Lung microvascular endothelial cell (primary cell): ENCODE measurements at regions not wholly inside any gene's neighbourhood (a gene's known extent, or its start where the extent isn't known, plus 50 kb on each side); places are given as distances from the start of the nearest gene placed in this dataset.
A peak's percentile ranks its signal among the peaks of the same experiment; 100 is the strongest.
"Not testable (repeated sequence)": the region's sequence is repeated elsewhere in the genome, so short reads cannot be mapped to it uniquely, and the experiment has no call there.

Experiments
- DNase-seq, 2 donors: peaks; one replicate each; pipeline versions ENCODE4 v3.0.0 to v3.0.0-alpha.2; 2010; ENCODE audit warnings: low read depth in 2 of 2

DNA sequence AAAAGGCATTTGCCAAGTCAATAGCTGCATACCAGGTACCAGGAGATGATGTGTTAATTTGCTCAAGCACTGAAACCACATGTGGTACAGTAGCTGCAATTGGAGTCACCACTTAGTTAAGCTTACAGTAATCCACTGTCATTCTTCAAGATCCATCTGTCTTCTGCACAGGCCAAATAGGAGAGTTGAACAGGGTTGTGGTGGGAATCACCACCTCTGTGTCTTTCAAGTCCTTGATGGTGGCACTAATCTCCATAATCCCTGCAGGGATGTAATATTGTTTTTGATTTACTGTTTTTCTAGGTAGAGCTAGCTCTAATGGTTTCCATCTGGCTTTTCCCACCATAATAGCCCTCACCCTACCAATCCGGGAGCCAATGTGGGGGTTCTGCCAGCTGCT, 91.9 kb downstream of the FCRL5 start:
- DNase-seq, result no peak

DNA sequence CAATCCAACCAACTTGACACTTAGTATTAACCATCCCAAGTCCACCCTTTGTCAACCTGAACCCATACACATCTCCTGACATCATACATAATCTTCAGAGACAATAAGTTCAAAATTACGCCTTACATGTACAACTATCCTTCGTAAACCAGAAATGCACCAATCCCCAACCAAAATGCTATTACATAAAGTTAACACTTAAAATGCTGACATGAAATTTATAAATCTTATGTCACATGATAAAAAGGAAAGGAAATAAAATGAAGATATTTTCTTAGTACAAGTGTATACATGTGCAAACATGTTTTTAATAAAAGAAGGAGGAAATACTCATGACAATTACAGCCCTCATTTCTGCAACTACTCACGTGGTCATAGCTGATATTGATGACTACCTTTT, 95.0 kb downstream of the FCRL5 start:
- no peak for DNase-seq

DNA sequence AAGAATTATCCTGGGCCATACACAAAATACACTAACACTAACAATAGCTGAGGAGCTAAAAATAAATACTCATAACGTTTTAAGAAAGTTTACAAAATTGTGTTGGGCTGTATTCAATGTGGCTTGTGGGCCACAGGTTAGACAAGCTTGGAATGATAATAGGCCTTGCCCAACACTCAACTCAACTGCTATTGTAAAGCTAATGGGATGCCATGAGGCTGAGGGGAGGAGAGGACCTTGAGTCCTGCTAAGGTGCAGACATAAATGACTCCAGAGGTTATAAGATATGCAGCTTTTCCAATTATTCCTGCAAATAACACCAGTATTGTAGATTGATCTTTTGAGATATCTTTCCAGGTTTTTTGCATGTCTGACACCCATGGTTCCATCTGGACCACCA, 97.0 kb downstream of the FCRL5 start:
- no peak for DNase-seq

DNA sequence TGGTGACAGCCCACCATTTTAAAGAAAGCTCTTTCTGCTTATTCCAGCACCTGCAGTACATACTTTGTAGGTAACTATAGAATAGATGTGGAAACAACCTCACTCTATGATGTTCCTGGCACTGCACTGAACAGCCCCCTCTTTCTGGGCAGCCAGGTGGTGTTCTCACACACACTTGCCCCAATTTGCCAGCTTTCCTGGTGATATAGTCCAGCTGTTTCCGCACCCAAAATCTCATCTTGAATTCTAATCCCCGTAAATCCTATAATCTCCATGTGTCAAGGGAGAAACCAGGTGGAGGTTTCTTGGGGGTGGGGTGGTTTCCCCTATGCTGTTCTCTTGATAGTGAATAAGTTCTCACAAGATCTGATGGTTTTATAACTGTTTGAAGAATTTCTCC, 102.2 kb downstream of the FCRL5 start:
- DNase-seq, result no peak

DNA sequence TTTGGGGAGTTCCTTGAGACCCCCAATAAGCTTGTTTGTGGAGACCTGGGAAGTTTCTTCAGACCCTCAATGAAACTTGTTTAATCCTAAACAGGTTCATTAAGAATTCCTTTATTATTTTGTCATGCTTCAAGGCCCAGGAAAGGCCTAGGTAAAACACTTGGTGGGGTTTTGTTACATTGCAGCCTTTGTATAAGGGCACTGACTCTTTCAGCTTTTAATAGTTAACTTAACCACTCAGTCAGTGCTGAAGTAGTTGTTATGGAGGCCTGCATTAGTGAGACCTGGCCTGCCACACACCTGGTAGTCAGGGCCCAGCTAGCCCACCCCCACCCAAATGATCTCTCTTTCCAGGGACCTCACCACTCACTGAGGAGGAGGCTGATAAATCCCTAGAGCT, 103.7 kb downstream of the FCRL5 start:
- no peak for DNase-seq

DNA sequence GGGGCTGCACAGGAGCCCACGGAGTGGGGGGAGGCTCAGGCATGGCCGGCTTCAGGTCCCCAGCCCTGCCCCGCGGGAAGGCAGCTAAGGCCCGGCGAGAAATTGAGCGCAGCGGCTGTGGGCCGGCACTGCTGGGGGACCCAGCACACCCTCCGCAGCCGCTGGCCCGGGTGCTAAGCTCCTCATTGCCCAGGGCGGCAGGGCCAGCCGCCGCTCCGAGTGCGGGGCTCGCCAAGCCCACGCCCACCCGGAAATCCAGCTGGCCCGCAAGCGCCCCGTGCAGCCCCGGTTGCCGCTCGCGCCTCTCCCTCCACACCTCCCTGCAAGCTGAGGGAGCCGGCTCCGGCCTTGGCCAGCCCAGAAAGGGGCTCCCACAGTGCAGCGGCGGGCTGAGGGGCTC, 106.0 kb downstream of the FCRL5 start:
- not testable (repeated sequence) for DNase-seq

DNA sequence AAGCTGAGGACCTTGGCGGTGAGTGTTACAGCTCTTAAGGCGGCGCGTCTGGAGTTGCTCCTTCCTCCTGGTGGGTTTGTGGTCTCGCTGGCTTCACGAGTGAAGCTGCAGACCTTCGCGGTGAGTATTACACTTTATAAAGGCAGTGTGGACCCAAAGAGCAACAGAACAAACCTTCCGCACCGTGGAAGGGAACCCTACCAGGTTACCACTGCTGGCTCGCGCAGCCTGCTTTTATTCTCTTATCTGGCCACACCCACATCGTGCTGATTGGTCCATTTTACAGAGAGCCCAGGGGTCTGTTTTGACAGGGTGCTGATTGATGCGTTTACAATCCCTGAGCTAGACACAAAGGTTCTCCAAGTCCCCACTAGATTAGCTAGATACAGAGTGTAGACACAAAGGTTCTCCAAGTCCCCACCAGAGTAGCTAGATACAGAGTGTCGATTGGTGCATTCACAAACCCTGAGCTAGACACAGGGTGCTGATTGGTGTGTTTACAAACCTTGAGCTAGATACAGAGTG, 106.6 kb downstream of the FCRL5 start:
- not testable (repeated sequence) for DNase-seq

DNA sequence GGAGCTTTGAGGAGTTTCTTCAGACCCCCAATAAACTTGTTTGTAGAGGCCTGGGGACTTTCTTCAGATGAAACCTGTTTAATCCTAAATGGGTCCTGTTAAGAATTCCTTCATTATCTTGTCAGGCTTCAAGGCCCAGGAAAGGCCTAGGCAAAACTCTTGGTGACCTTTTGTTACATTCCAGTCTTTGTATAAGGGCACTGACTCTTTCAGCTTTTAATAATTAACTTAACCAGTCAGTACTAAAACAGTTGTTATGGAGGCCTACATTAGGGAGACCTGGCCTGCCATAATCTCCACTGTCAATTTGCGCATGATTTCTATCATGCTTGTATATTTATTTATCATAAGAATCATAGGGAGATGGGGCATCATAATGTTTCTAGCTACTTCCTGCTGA, 110.2 kb downstream of the FCRL5 start:
- DNase-seq, result no peak

DNA sequence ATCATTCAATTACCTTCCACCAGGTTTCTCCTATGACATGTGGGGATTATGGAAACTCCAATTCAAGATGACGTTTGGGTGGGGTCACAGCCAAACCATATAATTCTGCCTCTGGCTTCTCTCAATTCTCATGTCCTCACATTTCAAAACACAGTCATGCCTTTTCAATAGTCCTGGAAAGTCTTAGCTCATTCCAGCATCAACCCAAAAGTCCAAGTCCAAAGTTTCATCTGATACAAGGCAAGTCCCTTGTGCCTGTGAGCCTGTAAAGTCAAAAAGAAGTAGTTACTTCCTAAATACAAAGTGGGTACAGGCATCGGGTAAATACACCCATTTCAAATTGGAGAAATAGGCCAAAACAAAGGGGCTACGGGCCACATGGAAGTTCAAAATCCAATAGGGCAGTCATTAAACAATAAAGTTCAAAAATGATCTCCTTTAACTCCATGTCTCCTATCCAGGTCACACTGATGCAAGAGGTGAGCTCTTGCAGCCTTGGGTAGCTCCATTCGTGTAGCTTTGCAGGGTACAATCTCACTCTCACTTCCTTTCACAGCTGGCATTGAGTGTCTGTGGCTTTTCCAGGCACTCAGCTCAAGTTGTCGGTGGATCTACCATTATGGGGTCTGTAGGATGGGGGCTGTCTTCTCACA, 112.9 kb downstream of the FCRL5 start:
- no peak for DNase-seq

DNA sequence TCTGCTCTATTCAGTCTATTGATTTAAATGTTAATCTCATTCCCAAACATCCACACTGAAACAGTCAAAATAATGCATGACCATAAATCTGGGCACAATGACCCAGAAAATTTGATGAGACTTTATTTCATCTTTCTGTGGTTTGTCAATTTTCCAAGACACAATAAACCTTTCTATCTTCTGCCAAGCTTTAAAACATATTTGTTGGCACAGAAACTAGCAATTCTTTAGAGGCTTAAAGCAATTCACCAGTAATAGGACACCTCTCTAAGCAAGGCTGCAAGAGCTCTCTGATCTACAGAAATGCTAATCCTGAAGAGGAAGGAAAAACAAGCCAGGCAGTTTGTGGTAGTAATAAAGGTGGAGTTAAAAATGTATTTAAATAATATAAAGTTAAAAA, 113.7 kb downstream of the FCRL5 start:
- DNase-seq, result no peak

DNA sequence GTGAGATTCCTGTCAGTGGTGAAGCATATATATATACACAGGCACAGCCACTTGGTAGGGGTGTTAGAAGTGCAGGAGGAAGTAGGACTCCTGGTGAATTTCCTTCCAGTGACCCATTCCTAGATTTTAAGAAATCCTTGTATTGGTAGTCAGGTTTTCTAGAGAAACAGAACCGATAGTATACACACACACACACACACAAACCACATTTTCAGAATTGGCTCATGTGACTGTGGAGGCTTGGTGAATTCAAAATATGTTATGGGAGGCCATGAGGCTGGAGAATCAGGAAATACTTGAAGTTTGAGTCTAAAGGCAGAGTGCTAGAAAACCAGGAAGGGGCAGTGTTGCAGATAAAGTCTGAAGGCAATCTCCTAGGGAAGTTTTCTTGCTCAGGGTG, 114.2 kb downstream of the FCRL5 start:
- peak in 1 of 2 donors; percentile 61 for DNase-seq

DNA sequence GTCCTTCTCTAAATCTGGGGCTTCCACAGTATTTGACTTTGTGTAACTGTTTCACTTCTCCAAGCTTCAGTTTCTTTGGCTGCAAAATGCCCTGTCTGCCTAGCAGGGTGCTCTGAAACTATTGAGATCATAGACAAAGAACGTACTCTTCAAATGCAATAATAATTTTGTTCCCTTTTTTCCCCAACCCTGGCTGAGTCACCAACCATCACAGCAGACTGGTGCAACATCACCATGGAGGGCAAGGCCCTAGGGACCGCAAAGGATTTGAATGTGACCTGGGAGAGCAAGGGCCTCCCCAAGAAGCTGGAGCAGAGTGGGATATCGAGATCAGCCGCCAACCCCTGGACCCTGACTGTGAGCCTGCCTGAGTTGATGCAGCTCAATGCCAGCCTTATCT, 115.0 kb downstream of the FCRL5 start:
- no peak for DNase-seq

DNA sequence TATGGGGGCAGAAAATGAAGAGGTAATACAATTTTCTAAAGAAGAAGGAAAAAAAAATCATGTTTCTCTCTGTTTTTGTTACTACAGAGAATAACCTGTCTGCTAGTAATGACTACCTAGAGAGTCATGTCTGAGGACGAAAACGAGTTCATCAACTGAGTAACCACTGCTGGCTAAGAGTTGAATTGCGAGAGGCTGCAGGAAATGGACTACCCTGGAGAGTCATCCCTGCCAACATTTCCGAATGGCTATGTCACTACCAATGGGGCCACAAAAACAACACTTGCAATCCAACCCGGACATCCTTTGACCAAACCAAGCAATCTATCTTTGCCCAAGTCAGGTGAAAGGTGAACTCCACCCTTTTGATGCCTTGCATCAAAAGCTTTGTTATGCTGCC, 120.6 kb downstream of the FCRL5 start:
- peak; percentile 64 to 85 for DNase-seq

DNA sequence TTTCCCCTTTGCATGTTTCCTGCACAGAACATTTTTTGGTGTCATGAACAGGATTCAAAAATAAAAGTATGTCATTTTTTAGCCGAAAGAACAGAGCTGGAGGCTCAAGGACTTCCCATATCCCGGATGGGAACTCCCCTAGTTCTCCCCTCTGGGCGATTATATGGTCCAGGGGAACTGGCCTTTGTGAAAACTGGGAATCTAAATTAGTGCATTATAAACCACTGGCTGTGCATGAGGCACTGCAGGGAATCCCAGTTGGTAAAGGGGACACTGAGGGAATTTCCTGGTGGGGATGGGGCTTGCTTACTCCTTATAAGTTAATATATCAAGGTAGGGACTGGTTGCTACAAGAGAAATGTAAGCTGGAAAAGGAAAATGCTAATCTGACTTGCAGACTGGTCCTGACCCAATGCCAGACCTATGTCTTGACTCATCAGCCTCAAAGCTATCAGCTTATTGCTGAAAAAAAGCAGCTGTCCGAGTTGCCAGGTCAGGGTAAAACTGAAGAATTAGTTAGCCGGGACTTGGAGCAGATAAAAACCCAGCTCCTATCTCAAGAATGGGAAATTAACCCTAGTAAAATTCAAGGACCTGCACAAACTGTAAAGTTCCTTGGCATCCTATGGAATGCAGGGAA, 122.6 kb downstream of the FCRL5 start:
- DNase-seq, result peak in 1 of 2 donors; percentile 50

DNA sequence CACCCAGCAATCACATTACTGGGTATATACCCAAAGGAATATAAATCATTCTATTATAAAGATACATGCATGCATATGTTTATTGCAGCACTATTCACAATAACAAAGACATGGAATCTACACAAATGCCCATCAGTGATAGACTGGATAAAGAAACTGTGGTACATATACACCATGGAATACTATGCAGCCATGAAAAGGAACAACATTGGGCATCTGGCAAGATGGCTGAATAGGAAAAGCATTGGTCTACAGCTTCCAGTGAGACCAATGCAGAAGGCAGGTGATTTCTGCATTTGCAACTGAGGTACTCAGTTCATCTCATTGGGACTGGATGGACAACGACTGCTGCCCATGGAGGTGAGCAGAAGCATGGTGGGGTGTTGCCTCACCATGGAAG, 128.6 kb downstream of the FCRL5 start:
- DNase-seq, result not testable (repeated sequence)

DNA sequence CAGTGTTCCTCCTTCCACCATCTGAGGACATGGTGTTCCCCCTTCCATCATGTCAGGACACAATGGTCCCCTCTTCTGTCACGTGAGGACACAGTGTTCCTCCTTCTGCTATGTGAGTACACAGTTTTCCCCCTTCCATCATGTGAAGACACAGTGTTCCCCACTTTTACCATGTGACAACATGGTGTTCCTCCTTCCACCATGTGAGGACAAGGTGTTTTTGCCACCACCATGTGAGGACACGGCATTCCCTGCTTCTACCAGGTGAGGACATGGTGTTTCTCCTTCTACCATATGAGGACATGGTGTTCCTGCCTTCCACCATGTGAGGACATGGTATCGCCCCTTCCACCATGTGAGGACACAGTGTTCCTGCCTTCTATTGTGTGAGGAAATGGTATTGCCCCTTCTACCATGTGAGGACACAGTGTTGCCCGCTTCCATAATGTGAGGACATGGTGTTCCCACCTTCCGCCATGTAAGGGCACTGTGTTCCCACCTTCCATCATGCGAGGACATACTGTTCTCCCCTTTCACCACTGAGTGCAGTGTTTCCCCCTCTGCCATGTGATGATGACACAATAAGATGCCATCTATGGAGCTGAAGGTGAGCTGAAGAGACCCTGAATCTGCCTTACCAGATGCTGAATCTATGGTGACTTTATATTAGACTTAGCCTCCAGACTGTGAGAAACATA, 132.3 kb downstream of the FCRL5 start:
- DNase-seq, result no peak

DNA sequence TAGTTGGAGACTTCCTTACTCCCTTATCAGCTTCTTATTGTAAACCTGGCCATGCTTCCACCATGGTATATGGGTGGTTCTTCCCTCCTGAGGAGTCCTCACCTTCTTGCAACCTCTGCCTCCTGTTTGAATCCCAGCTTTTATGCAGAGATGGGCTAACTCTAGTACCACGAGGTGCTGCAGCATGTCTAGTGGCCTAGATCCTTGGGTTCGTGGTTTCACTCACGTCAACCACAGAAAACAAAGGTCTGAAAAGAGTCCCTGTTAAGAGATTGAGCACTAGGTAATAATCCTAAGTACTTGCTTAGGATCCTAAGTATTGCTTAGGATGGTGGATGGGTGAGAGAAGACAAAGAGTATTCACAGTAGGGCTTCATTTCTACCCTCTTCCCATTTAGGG, 133.7 kb downstream of the FCRL5 start:
- DNase-seq, result no peak

DNA sequence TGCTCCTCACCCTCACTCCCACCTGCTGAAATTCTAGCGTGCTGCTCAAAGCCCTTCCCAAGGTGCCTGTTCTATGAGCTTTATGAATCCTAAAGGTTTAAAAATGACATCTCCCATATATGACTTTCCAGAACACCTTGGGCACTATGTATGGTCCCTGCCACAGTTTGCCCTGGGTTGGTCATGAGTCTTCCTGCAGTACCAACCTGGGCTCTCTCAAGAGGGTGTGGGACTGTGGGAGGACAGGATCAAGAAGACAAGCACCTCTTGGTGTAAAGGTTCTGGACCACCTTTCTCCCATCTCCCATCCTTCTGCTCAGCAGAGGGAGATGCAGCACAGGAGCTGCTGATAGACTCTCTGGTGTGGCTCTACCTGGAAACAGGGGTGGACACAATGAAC, 134.1 kb downstream of the FCRL5 start:
- no peak for DNase-seq

DNA sequence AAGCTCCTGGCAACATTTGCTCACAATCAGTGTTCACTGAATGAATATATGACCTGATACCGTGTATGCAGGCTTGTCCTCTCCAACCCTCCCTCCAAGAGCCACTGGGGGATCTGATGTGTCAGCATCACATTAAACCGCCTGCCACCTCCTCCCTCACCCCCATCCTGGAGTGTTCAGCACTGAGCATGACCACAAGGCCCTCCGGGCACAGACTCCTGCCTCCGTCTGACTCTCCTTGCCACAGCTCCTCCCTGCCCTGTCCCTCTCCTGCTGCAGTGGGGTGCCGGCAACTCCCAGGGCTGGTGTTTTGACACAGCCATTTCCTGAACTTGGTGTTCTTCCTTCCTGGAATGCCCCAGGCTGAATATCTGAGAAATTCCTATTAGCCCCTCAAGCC, 136.7 kb downstream of the FCRL5 start:
- peak in 1 of 2 donors; percentile 8 for DNase-seq

DNA sequence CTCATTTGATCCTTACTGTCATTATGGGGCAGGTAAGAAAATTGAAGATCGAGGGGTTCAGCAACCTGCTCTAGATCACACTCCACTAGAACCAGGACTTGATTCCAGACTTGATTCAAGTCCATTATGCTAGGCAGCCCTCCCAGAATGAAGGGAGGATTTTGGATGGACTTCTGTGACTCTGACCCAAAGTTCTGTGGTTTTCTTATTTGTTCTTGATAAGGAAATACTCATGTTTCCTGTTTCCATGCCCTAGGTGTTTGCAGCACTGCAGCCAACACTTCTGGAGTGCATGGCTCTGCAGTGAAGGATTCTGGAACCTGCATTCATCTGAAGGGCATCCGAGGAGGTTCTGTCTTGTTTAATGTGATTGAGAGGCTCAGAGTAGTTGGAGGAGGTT, 140.0 kb downstream of the FCRL5 start:
- peak in 1 of 2 donors; percentile 14 for DNase-seq

DNA sequence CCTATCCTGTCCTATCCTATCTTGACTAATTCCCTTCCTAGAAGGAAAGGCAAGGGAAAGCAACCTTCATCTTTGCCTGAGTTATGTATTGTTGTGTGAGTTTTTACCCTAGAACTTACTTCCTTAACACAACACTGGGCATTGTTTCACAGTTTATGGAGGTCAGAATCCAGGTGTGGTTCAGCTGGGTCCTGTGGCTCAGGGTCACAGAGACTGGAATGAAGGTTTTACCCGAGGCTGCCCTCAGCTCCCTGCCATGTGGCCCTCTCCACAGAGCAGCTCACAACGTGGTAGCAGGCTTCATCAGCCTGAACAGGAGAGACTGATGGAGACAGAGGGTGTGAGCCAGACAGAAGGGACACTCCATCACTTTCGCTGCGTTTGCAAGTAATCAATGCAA, 140.5 kb downstream of the FCRL5 start:
- DNase-seq, result no peak

DNA sequence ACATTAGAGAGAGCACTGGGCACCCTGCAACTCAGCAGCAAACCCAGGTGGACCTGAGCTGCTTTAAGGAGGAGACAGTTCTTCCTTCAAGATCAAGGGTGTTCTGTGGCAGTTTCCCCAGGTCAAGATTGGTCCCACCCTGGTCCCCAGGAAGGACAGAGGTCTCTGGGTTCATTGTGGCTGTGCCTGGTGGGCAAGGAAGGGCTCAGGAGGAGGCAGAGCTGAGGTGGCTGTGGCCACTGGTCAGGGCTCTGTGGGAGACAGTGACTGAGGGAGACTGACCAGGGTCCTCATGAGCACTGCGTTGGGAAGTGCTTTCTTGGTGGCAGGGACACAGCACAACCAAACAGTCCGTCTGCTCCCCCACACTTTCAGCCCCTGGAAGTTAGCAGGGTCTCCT, 141.3 kb downstream of the FCRL5 start:
- DNase-seq, result no peak

DNA sequence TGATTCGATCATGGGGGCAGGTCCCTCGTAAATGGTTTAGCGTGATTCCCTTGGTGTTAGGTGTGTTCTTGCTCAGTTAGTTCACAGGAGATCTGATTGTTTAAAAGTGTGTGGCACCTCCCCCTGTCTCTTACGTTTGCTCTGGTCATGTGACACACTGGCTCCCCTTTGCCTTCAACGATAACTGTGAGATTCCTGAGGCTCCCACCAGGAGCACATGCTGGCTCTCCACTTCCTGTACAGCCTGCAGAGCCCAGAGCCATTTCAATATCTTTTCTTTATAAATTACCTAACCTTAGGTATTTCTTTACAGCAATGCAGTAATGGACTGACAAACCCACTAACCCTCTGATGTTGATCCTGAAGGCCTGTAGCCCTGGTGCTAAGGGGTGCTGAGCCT, 141.9 kb downstream of the FCRL5 start:
- DNase-seq, result no peak
